ENCODE measurements at regions not wholly inside any gene's neighbourhood (a gene's known extent, or its start where the extent isn't known, plus 50 kb on each side); places are given as distances from the start of the nearest gene placed in this dataset.

DNA sequence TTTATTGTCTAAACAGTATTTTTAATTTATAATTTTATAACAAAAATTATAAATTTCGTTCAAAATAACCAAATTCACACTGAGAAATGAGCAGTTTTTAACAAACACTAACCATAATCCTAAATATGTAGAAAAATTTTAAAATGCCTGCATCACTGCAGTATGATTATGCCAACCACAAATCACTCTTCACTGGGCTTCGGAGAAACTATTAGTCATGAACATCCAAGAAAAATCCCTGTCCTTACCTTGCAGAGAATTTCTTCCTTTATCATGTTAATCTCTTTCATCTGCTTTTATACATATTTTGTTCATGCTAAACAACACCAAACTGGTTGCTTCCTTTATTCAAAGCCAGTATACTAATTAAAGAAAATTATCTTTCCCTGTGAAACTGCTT lies 511.0 kb upstream of the ALCAM start:
- H3K4me3 ChIP-seq (ENCODE audit: low read depth, low read length): no peak overlapping the region

GRCh38 chr3:104856741-104857140 lies 510.0 kb upstream of the ALCAM start:
- H3K4me3 ChIP-seq (ENCODE audit: low read depth, low read length): no peak overlapping the region

DNA sequence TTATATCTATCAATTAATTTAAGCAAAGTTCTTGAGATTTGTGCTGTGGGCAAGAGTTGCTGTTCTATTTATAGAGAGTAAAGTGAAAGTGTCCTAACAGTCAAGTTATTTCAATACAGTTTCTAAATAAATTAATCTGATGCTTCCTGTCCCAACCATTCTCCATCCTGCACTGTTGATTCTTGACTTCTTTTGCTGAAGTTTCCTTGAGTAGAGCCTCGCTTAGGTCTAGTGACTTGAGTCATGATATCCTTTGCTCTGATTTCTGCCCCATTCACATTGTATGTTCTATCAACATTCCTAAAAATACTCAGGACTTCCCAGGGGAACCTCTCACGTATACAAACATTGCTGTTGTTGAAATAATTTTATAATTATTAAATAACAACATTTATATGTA lies 498.4 kb upstream of the ALCAM start:
- H3K4me3 ChIP-seq (ENCODE audit: low read depth, low read length): no peak overlapping the region

- no peak overlapping the region for H3K4me3 ChIP-seq (ENCODE audit: low read depth, low read length)
These were observed 496.4 kb upstream of the ALCAM start for GRCh38 chr3:104870276-104870675.

GRCh38 chr3:104873331-104873730 lies 493.4 kb upstream of the ALCAM start:
- no peak overlapping the region for H3K4me3 ChIP-seq (ENCODE audit: low read depth, low read length)

DNA sequence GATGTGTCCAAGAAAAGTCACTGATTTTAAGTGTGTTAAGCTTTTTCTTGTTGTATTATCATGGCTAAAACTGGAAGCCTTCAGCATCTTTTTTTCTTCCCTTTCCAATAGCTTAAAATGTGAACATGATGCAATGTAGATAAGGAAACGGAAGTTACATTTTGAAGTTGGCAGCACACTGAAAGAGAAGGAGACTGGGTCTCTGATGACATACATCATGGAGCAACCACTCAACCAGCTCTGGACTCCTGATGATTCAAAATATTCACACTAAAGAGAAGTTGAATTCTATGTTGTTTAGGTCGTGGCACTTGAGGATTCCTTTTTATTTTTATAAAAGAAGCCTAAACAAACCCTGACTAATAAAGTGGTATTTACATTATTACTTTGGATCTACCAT lies 488.3 kb upstream of the ALCAM start:
- H3K4me3 ChIP-seq (ENCODE audit: low read depth, low read length): no peak overlapping the region

DNA sequence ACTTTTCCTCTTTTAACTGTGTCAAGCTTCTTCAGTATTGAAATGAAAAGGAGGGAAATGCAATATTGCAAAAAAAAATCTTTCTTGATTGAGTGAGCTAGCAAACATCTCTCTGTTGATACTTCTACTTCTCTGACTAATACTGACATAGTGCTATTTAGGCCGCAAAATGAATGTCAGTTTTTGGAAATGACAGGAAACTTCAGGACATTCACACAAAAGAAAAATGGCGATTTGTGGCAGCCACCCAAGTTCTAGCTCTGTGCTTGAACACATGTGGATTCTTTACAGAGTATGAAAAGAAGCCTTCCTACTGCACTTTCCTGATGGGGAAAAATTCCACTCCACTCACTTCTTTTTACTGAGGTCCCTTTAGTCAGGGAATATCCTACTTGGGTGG lies 486.8 kb upstream of the ALCAM start:
- H3K4me3 ChIP-seq (ENCODE audit: low read depth, low read length): no peak overlapping the region

GRCh38 chr3:104885214-104885814 lies 481.4 kb upstream of the ALCAM start:
- H3K4me3 ChIP-seq (ENCODE audit: low read depth, low read length): no peak overlapping the region

GRCh38 chr3:104886220-104886995 lies 480.3 kb upstream of the ALCAM start:
- no peak overlapping the region for H3K4me3 ChIP-seq (ENCODE audit: low read depth, low read length)

GRCh38 chr3:104887069-104887468 lies 479.6 kb upstream of the ALCAM start:
- H3K4me3 ChIP-seq (ENCODE audit: low read depth, low read length): no peak overlapping the region

DNA sequence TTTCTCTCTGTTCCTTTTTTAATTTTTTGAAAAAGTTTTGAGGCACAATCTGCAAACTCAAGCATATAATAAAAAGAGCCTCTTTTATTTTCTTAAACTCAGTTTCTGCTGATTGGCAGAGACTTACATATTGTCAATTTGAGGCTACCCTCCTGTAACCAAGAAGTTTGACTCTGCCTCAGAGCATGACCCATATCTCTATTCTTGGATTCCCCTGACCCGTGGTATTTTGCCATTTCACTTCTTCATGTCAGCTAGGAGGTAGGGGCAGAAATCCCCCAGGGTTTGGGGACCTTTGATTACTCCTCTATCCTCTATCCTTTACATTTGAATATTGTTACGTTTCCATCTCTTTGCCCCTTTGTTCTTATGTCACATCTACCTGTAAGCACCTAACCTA lies 479.1 kb upstream of the ALCAM start:
- H3K4me3 ChIP-seq (ENCODE audit: low read depth, low read length): no peak overlapping the region

DNA sequence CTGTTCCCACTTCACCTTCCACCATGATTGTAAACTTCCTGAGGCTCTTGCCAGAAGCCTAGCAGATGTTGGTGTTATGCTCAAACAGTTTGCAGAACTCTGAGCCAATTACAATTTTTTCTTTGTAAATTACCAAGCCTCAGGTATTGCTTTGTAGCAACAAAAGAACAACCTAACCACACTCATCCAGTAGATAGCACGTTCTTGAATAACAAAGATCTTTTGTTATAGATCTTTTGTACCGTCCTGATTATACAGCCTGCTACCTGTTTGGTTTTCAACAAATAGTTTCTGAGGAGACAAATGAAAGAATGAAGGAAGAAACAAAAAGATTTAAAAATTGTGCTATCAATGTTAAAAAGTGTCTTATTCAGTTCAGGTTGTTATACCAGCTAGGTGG lies 474.7 kb upstream of the ALCAM start:
- H3K4me3 ChIP-seq (ENCODE audit: low read depth, low read length): no peak overlapping the region

DNA sequence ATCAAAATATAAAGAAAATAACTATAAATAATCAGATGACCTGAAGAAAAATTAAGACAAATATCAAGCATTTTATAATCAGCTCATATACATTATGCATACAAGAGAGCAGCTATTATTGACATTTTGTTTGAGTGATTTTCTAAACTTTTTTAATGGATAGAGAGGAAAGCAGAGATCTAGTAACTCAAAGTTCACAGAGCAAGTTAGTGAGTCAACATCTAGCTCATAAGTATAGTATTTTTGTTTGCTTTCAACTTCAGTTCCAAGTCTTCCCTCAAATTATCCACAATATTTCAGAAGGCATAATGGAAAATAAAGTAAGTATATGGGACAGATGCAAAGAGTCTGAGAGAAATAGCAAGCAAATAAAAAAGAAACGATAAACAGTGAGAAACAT lies 470.1 kb upstream of the ALCAM start:
- no peak overlapping the region for H3K4me3 ChIP-seq (ENCODE audit: low read depth, low read length)

DNA sequence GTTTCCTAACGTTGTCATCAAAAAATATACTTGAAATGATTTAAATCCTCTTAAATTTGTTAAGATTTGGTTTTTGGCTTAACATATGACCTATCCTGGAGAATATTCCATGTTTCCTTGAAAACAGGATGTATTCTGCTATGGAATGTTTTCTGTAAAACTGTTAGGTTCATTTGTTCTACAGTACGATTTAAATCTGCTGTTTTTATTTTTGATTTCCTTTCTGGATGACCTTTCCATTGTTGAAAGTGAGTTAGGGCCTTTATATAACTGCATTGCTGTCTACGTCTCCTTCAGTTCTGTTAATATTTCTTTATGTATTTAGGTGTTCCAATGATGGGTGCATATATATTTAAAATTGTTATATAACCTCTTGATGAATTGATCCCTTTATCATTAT lies 465.3 kb upstream of the ALCAM start:
- no peak overlapping the region for H3K4me3 ChIP-seq (ENCODE audit: low read depth, low read length)

DNA sequence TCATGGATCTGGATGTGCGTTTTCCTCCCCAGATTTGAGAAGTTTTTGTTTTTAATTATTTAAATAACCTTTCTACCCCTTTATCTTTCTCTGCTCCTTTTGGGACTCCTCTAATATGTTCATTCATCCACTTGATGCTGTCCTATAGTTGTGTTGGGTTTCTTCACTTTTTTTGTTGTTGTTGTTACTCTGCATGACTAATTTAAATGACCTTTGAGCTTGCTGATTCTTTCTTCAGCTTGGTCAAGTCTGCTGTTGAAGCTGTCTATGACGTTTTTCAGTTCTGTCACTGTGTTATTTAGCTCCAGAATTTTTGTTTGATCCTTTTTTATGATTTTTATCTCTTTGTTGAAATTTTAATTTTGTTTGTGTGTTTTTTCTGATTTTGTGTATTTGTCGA lies 463.6 kb upstream of the ALCAM start:
- H3K4me3 ChIP-seq (ENCODE audit: low read depth, low read length): no peak overlapping the region

GRCh38 chr3:104906001-104906639 lies 460.6 kb upstream of the ALCAM start:
- H3K4me3 ChIP-seq (ENCODE audit: low read depth, low read length): no peak overlapping the region

- no peak overlapping the region for H3K4me3 ChIP-seq (ENCODE audit: low read depth, low read length)
These were observed 459.2 kb upstream of the ALCAM start for GRCh38 chr3:104907507-104907906.

- no peak overlapping the region for H3K4me3 ChIP-seq (ENCODE audit: low read depth, low read length)
These were observed 457.9 kb upstream of the ALCAM start for GRCh38 chr3:104908761-104909160.

- H3K4me3 ChIP-seq (ENCODE audit: low read depth, low read length): no peak overlapping the region
These were observed 457.5 kb upstream of the ALCAM start for GRCh38 chr3:104909198-104909597.

GRCh38 chr3:104909721-104910120 lies 457.0 kb upstream of the ALCAM start:
- H3K4me3 ChIP-seq (ENCODE audit: low read depth, low read length): no peak overlapping the region

- H3K4me3 ChIP-seq (ENCODE audit: low read depth, low read length): no peak overlapping the region
These were observed 455.3 kb upstream of the ALCAM start for GRCh38 chr3:104911376-104911775.

GRCh38 chr3:104916971-104917370 lies 449.7 kb upstream of the ALCAM start:
- no peak overlapping the region for H3K4me3 ChIP-seq (ENCODE audit: low read depth, low read length)
